ENCODE measurements at regions not wholly inside any gene's neighbourhood (a gene's known extent, or its start where the extent isn't known, plus 50 kb on each side); places are given as distances from the start of the nearest gene placed in this dataset.

DNA sequence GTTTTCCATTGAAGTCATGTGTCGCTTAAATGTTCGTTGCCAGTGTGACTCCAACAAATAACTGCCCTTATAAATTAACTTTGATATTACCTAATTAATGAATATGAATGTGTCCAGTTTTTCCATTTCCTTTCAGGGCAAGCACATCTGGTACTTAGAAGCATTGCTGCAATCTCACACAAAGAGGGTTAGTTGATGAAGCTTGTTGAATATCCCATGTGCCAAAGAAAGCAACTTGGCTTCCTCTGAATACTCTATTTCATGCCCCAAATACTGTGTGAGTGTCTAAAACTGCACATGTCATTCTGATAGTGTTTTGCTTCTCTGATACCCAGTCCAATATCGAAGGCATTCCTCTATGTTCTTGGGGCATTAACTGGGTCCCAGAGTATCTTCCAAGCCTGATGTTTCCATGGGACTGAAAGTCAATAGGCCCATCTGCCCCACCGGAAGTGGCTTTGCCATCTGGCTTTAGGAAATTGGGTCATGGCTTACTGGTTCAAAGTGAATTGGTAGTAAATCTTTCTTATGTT is 75.8 kb upstream of the CNTN1 start:
- DNase-seq (ENCODE audit: low read depth in 2 of 2) = no peak

DNA sequence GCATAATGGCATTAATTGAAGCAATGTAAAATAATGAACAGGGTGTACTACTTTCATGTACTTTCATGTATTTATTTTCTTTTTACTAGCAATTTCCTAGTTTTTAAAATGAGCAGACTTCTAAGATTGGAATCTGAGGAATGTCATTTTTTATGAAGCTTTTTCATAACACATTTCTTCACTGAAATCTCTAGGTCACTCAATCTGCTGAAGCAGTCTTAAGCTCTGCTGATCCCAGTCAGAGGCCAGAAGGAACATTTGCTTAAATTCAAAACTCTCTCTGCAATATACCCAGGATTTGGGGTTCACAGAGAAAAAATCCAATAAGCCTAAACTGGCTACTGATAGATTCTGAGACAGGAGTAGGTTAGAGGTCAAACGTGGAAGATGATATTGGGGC is 73.6 kb upstream of the CNTN1 start:
- no peak for DNase-seq (ENCODE audit: low read depth in 2 of 2)

DNA sequence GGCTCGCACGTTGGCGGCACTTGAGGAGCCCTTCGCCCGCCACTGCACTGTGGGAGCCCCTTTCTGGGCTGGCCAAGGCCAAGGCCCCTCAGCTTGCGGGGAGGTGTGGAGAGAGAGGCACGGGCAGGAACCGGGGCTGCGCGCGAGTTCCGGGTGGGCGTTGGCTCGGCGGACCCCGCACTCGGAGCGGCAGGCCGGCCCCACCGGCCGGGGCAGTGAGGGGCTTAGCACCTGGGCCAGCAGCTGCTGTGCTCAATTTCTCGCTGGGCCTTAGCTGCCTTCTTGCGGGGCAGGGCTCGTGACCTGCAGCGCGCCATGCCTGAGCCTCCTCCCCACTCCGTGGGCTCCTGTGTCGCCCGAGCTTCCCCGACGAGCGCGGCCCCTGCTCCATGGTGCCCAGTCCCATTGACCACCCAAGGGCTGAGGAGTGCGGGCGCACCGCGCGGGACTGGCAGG is 71.6 kb upstream of the CNTN1 start:
- no peak for DNase-seq (ENCODE audit: low read depth in 2 of 2)

GRCh38 chr12:40622246-40622838 is 69.9 kb upstream of the CNTN1 start:
- DNase-seq (ENCODE audit: low read depth in 2 of 2) = peak in 1 of 2 donors; percentile 4

DNA sequence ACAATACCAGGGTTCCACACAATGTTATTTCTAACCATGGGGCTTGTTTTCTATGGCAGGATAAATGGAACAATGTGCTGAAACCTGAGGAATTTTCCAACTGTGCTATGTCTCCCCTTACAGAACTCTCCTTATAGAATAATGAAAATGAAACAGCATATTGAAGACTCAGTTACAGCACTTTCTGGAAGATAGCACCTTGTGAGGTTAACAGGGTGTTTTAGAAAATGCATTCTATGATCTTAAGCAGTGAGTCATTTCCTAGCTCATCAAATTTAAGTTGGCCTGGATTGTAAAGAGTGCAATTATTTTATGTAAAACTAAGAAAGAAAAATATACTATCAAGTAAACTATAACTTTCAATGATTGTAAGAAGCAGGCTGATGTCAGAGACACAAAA is 60.1 kb upstream of the CNTN1 start:
- no peak for DNase-seq (ENCODE audit: low read depth in 2 of 2)

GRCh38 chr12:40632933-40633332 is 59.3 kb upstream of the CNTN1 start:
- no peak for DNase-seq (ENCODE audit: low read depth in 2 of 2)

DNA sequence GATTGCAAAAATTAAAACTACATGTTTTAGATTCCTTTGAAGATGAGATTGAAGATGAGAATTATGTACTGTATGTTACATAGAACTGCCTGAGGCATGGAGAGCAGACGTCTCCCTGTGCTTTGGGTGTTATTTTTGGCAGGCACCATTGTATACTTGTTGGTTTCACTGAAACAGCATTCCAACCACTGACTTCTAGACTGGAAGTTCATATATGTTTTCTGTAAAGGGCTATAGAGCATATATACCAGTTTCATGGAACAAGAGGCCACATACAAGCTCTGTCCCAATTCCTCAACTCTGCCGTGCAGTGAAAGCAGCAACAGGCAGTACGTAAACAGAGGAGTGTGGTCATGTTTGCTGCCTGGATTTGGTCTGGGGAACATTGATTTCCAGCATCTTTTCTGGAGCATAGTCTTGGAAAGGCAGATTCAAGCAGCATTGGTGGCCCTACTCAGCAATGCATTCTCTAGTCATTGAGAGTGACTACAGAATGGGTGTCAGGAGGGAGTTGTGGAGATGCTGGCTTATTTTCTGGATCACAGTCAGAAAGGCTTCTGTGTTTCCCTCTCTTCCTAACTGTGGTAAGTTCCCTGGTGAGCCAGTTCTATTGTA is 57.6 kb upstream of the CNTN1 start:
- DNase-seq (ENCODE audit: low read depth in 2 of 2) = no peak

GRCh38 chr12:40635141-40635731 is 57.0 kb upstream of the CNTN1 start:
- DNase-seq (ENCODE audit: low read depth in 2 of 2) = no peak
